ENCODE measurements at regions not wholly inside any gene's neighbourhood (a gene's known extent, or its start where the extent isn't known, plus 50 kb on each side); places are given as distances from the start of the nearest gene placed in this dataset.

DNA sequence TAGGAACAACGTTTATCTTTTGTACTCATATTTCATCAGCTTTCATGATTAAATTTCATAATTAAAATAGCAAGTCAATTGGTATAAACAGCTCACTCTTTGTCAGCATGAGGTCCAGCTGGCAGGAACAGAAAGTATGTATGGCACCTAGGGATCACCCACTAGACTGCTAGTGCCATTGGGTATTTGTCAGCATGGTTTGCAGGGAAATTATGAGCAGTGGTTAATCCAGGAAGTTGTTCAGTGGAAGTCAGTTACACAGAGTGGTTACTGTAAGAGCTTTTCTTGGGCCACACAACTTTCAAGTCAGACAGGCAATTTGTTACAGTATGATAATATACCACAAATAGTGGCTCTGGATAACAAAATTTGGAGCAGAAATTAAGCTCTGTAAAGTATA is 340.3 kb upstream of the RGS6 start:
- in situ Hi-C loops (cut with MboI; ENCODE audit: low sequenced_read_pairs) (no loop called here), intact Hi-C loops (cut with micrococcal nuclease) (loop anchor here (5.0 kb wide), 1 partner anchor 120 kb away; no protein-coding TSS in a partner anchor), dilution Hi-C loops (cut with HindIII; ENCODE audit: low sequenced_read_pairs, unreplicated experiment) (no loop called here)
- Histone ChIP-seq H3K56ac (ENCODE audit: extremely low read depth, insufficient read depth, low read length) (no peak overlapping the region), H2AK9ac (replicated peaks; ENCODE audit: low read depth, low read length, poor library complexity) (no peak overlapping the region), H4K8ac (ENCODE audit: low read depth in 2 of 2, low read length in 2 of 2) (no peak overlapping the region), H3K27me3 (ENCODE audit: control insufficient read depth, insufficient read depth, low read length) (no peaks in the 10 kb centered on the region), H4K91ac (ENCODE audit: insufficient read depth, low read depth, low read length) (no peak overlapping the region), H3K4me2 (ENCODE audit: low read depth, low read length) (0 out of 2 replicates have a peak overlapping the region, but pooled peaks have one; percentile 37), H2BK5ac (ENCODE audit: low read depth, low read length, poor library complexity, severe bottlenecking) (peak overlapping the region; percentile 52), H3K18ac (ENCODE audit: low read depth, low read length) (no peak overlapping the region), H3K4me3 (ENCODE audit: insufficient read depth, low read depth, low read length) (no peak overlapping the region), H2BK20ac (ENCODE audit: low read depth, low read length) (no peak overlapping the region), H3K36me3 (ENCODE audit: control insufficient read depth, insufficient read depth, low read length) (peaks cover 1% of the 10 kb centered on the region; the same call in 1 of the 2 replicates), H3K9ac (ENCODE audit: low read depth, low read length) (no peak overlapping the region), H2BK15ac (ENCODE audit: low read depth, low read length) (no peak overlapping the region), H3K79me1 (ENCODE audit: low read depth in 1 of 2, low read length in 2 of 2) (peaks cover 30 to 69% of the 10 kb centered on the region in 2 experiments), H2BK120ac (ENCODE audit: low read depth, low read length) (no peak overlapping the region), H3K9me3 (ENCODE audit: control insufficient read depth, insufficient read depth, low read length) (no peaks in the 10 kb centered on the region), H3K4ac (ENCODE audit: low read depth, low read length) (0 out of 2 replicates have a peak overlapping the region, but pooled peaks have one; percentile 6), H3K4me1 (ENCODE audit: control insufficient read depth, insufficient read depth, low read length) (peaks cover 8% of the 10 kb centered on the region), H4K5ac (ENCODE audit: low read depth, low read length) (no peak overlapping the region), H4K20me1 (ENCODE audit: insufficient read depth, low read length) (no peaks in the 10 kb centered on the region; the same call in 1 of the 2 replicates), H3K23ac (ENCODE audit: low read depth, low read length) (no peak overlapping the region), H2AK5ac (ENCODE audit: low read depth, low read length) (no peak overlapping the region), H3K27ac (ENCODE audit: insufficient read depth, low read length) (no peak overlapping the region), H2AFZ (replicated peaks; ENCODE audit: low read length, poor library complexity) (no peak overlapping the region), H3K9me1 (ENCODE audit: insufficient read depth, low read length) (peaks cover 17% of the 10 kb centered on the region), H3K14ac (replicated peaks; ENCODE audit: low read depth, low read length) (no peak overlapping the region)
- no CpG with 5 or more reads among the region's 1 CpG for WGBS, 2 experiments (ENCODE audit: extremely low coverage in 2 of 2, insufficient read length in 1 of 2)
- TF ChIP-seq, protein P1, sequence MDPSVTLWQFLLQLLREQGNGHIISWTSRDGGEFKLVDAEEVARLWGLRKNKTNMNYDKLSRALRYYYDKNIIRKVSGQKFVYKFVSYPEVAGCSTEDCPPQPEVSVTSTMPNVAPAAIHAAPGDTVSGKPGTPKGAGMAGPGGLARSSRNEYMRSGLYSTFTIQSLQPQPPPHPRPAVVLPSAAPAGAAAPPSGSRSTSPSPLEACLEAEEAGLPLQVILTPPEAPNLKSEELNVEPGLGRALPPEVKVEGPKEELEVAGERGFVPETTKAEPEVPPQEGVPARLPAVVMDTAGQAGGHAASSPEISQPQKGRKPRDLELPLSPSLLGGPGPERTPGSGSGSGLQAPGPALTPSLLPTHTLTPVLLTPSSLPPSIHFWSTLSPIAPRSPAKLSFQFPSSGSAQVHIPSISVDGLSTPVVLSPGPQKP (IDR thresholded peaks at IDR 0.05; ENCODE audit: borderline replicate concordance, low read depth, low read length), result no peak
- ChIA-PET CTCF (interaction anchor here (0.6 to 1.5 kb wide), 4 partner anchors 100 to 270 kb away, joined by 3 to 5 read pairs (median 3); no protein-coding TSS in a partner anchor), POLR2A (ENCODE audit: unreplicated experiment) (no interaction called here)
- peak; percentile 64 for DNase-seq
- peak; percentile 72 for ATAC-seq (ENCODE audit: low read depth)
- no TSS peak for BruUV-seq (replicated peaks)
